GM04504 (cell line): ENCODE measurements at regions not wholly inside any gene's neighbourhood (a gene's known extent, or its start where the extent isn't known, plus 50 kb on each side); places are given as distances from the start of the nearest gene placed in this dataset.
"Not testable (repeated sequence)": the region's sequence is repeated elsewhere in the genome, so short reads cannot be mapped to it uniquely, and the experiment has no call there.

Source experiments
- DNase-seq: peaks from one replicate; pipeline ENCODE4 v3.0.0-alpha.2; 2012; ENCODE audit warnings: low read depth

DNA sequence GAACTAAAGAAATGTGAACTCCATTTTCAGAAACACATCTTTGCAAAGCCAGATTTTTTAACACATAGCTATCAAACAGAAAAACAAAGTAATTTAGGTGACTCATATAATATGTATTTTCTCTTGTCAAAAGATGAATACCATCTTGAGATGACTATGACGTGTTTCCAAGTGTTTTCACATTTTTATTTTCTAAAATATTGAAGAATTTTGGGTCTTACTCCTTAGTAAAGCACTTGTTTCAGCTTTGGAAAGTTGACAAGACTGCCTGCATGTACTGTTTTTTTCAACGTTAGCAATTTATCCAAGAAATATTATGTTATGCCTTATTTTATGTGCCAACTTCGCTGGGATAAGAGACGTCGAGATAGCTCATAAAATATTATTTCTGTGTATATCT is 733.9 kb upstream of the EPHA5 start:
- DNase-seq: no peak

GRCh38 chr4:66376921-66377320 is 706.6 kb upstream of the EPHA5 start:
- DNase-seq: no peak

DNA sequence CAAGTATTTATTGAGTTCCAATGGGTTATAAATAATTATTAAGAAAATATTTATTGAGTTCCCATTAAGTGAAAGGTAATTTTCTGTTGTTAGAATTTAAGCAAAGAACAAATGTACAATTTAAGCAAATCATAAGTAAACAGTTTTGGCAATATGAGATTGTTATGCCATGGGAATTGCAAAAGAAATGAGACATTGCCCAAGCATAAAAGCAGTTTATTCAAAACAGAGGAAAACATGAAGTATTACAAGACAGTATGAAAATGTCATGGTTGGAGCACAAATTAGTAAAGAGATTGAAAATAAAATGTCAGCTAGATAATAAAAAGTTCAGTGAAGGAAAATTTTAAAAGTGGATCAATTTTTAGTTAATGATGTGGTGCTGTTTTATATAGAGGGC is 706.1 kb upstream of the EPHA5 start:
- no peak for DNase-seq

DNA sequence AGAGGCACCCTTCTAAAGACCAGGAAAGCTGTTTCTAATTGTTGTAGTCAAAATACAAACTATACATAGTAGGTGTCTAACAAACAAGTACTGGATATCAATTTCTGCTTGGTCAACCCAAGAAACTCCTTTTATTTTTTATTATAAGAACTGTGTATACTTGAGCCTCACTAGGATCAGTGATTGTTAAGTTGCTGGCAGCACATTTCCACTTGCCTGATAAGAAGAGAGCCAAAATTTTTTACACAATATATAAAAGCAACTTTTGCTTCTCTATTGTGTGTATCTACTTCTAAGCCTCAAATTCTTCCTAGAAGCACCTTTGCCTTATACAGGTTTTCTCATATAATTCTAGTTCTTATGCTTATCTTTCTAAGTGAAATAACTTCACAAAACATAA is 703.0 kb upstream of the EPHA5 start:
- no peak for DNase-seq

DNA sequence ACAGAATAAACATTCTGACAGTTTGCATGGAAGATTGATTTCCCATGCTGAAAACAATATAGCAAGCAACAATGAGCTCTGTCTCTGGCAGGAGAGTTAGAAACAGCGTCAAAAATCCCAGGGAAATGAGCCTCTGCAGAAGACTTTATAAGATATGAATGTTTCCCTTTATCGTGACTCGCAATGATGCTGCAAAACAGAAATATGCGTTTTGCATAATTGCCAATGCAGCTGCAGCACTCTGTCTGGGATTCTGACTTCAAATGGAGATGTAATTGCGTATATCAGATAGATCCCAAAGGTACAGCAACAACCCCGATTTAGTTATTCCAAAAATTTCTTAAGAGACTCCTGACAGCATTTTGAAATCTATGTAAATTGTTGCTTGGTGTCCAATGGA is 702.4 kb upstream of the EPHA5 start:
- DNase-seq: no peak

DNA sequence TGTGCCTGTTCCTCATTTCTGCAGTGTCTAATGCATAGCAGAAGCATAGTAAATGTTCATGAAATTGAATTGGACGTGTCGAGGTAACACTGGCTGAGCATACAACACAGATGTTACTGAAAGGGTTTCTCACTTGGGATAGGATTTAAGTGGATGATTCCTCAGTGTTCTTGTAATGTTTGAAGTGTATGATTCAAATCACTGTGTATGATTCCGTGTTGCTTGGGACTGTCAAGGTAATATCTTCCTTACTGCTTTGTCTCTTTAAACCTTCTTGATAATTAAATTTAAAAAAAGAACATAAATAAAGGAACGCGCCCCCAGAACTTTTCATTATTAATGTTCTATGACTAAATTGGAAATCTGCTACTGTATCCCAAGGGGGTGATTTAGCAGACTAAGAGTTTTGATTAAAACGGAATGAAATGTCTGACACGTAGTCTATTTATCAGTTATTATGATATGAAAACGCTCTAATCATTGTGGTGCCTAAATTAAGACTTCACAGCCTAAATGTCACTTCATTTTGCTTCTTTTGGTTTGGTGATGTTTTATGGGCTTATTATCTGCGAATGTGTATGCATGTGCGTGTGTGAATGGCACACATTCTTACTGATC is 696.9 kb upstream of the EPHA5 start:
- no peak for DNase-seq

DNA sequence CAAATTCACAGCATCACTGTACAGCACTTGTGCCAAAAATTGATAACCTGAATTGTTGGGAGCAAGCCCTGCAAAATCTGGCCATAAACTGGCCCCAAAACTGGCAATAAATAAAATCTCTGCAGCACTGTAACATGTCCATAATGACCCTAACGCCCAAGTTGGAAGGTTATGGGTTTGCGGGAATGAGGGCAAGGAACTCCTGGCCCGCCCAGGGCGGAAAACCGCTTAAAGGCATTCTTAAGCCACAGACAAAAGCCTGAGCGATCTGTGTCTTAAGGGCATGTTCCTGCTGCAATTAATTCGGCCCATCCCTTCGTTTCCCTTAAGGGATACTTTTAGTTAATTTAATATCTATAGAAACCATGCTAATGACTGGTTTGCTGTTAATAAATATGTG is 690.1 kb upstream of the EPHA5 start:
- DNase-seq: not testable (repeated sequence)

GRCh38 chr4:66357316-66357715 is 687.0 kb upstream of the EPHA5 start:
- DNase-seq: peak; percentile 0

DNA sequence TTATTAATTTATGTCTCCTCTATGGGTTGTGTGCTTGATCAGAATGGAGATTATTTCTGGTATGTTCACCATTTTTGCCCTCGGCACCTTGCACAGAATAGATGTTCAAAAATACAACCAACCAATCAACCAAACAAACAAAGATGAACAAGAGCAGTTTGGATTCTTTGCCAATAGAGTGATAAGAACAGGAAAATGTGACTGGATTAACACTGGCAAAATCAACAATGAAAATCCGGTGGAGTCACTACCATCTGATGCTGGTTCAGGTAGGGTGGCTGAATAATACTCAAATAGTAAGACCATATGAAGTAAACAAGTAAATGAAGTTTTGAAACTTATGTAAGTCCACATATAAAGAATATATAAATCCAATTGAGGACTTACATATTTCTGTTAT is 685.0 kb upstream of the EPHA5 start:
- DNase-seq: no peak

GRCh38 chr4:66351761-66352160 is 681.5 kb upstream of the EPHA5 start:
- DNase-seq: no peak

GRCh38 chr4:66340286-66340893 is 670.1 kb upstream of the EPHA5 start:
- no peak for DNase-seq

- DNase-seq: no peak
Measured at GRCh38 chr4:66339007-66339406, 668.7 kb upstream of the EPHA5 start.

DNA sequence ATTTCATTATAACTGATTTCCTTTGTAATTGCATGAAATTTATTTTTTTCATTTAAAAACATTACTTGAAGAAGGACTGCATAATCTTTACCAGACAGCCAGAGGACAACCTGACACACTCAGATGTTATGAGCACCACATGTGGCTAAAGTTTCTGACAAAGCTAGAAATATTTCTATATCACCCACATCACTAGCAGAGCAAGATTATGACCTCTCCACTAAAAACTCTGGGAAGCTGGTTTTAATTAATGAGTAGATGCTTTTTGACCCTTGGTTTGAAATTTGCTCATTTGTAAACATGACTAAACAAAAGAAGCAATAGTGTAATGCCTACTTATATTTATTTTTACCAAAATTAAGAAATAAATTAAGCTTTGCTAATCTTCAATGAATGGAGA is 661.5 kb upstream of the EPHA5 start:
- no peak for DNase-seq

DNA sequence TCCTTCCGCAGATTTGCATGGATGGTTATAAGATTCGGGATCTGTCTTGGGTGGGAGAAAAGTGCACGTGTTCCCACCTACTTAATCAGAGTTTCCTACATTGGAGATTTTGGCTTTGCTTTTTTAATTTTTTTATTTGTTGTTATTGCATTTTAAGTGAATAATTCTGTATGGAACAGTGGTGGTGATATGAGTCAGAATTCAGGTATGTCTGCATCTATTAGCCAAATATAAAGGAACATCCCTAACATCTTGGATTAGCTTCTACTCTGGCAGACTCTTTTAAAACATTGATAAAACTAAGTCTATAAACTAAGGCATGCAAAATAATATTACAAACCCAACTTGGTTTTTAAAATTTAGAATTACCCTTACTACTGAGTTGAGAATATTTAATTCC is 659.8 kb upstream of the EPHA5 start:
- no peak for DNase-seq

DNA sequence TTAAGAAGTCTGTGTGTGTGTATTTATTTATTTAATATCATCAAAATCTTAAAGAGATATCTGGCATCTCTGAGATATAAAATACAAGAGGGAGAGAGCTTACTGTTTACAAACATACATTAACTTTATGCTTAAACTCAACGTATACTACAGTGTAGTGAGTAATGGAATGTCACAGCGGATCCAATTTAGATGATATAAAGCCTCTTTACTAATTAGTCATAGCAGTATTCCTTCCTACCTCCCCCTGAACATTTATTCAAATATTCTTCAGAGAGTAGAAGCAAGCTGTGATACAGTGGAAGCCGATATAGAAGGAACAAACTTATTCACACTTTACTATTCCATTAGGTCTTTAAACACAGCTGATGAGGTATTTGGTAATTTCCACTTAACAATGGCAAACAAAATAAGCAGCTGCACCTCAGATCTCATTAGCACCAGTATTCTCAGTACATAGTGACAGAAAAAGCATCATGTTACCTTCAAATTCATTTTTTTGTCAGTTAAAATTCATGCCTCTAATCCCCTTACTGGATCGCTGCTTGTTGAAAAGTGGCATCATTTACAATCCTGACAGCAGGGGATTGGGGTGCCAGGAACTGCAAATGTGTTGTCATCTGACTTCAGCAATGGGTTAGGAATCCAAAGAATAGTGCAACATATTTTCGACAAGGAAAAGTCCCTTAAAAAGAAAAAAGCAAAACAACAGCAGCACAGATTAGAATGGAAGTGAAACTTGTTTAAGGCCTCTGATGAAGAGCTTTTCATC is 658.7 kb upstream of the EPHA5 start:
- DNase-seq: no peak

DNA sequence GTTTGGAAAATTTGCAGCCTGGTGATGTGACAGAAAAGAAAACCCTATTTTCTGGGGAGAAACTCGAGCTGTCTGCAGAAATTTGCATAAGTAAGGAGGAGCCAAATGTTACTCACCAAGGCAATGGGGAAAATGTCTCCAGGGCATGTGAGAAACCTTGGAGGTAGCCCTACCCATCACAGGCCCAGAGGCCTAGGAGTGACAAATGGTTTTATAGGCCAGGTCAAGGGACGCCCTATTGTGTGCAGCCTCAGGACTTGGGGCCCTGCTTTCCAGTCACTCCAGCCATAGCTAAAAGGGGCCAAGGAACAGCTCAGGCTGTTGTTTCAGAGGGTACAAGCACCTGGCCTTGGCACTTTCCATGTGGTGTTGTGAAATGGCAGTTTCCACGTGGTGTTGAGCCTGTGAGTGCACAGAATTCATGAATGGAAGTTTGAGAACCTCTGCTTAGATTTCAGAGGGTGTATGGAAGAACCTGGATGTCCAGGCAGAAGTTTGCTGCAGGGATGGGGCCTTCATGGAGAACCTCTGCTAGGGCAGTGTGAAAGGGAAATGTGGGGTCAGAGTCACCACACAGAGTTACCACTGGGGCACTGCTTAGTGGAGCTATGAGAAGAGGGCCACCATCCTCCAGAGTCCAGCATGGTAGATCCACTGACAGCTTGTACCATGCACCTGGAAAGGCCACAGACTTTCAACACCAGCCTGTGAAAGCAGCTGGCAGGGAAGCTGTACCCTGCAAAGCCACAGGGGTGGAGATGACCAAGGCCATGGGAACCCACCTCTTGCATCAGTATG is 637.6 kb upstream of the EPHA5 start:
- no peak for DNase-seq

- DNase-seq: no peak
Measured at GRCh38 chr4:66300336-66300934, 630.1 kb upstream of the EPHA5 start.

DNA sequence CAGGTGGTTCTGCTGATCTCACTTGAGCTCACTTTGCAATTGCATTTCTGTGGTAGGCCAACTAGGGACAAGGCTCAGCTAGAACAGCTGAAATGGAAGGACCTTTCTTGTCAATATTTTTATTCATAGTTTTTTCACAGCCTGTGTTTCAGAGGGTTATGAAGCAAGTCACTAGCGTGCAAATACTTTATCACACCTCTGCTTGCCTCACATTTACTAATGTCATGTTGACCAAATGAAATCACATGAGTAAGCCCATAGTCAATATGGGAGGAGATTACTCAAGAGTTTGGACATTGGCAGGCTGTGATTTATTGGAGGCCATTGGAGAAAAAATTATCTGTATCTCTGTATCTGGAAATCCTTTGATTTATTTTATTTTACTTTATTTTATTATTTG is 628.3 kb upstream of the EPHA5 start:
- no peak for DNase-seq

DNA sequence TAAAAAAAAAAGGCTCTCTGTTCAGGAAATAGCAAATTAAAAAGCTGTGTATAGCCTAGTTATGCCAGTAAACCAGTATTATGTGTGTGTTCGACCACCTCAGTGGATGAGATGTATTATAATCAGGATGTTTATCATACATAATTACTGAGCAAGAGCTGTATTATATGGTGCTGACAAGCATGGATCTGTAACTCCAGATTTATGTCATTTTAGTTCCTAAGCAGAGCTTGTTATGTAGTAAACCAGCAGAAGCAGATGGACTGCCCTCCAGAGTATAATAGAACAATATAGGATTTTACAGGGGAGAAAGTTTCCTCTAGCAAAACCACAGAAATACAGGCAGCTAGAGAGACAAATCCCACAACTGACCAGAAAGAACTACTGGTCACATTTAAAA is 627.4 kb upstream of the EPHA5 start:
- DNase-seq: no peak

DNA sequence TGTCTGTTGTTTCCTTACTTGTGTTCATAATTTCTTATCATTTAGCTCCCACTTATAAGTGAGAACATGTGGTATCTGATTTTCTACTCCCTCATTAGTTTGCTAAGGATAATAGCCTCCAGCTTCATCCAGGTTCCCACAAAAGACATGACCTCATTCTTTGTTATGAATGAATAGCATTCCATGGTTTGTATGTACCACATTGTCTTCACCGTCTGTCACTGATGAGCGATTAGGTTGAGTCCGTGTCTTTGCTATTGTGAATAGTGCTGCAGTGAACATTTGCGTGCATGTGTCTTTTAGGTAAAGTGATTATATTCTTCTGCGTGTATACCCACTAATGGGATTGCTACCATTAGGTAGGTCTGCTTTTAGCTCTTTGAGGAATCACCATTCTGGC is 624.3 kb upstream of the EPHA5 start:
- DNase-seq: no peak

DNA sequence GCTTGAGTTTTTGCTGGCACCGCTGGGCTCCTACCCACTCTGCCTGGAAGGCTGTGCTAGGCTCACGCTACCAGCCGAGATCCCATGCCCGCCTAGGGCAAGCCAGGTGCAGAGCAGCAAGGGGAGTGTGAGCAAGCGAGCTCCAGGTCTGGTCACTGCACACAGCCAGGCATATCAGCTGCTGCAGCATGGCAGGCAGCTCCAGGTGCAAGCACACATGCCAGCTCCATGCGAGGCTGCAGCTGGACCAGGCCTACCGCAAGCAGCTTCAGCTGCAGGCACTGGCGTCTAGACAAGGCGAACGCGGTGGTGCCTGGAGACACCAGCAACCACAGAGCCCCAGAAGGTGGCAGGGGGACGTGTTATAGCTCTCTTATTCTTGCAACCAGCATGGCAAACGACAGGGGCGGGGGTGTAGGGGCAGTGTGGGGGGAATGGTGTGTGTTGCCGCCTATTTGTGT is 614.7 kb upstream of the EPHA5 start:
- DNase-seq: no peak

GRCh38 chr4:66279084-66279483 is 608.8 kb upstream of the EPHA5 start:
- DNase-seq: no peak
